Endothelial cell of umbilical vein (primary cell): ENCODE measurements at regions not wholly inside any gene's neighbourhood (a gene's known extent, or its start where the extent isn't known, plus 50 kb on each side); places are given as distances from the start of the nearest gene placed in this dataset.

Experiments
- BruUV-seq: library from RNA; stranded (reverse); fragments of 400-500 nt; replicated peaks from 2 replicates; lab custom pipeline; 2021; lab: Mats Ljungman, UMichigan
- CTCF ChIA-PET: fragments of 300-600, 350-600 bp; sonication (Branson Sonifier 250); formaldehyde crosslinking; loops from one replicate; lab custom pipeline; 2021; ENCODE audit warnings: antibody characterized with exemption, inconsistent platforms; lab: Charles Lee
- POLR2A ChIA-PET: fragments of 300-600, 350-600 bp; sonication (Branson Sonifier 250); formaldehyde crosslinking; loops from one replicate; lab custom pipeline; 2021; ENCODE audit warnings: antibody characterized with exemption, inconsistent platforms; lab: Charles Lee
- DNase-seq: peaks from one replicate; pipeline ENCODE4 v3.0.0-alpha.2; 2011; ENCODE audit warnings: low read depth, low spot score
- FAIRE-seq: peaks from 2 replicates; lab custom pipeline; 2011; peaks lifted over from hg19 to GRCh38; lab: Jason Lieb, UNC
- H2AFZ ChIP-seq: 2 replicates; pipeline ENCODE4 v1.6.0; 2012; ENCODE audit warnings: low read depth, low read length, control low read depth, inconsistent platforms
- H3K27ac ChIP-seq: 2 replicates; pipeline ENCODE4 v1.5.1; 2011; ENCODE audit warnings: low read depth, mild to moderate bottlenecking, control low read depth, low read length, moderate library complexity; ENCODE audit not compliant: insufficient read depth
- H3K27me3 ChIP-seq, 2 experiments: 2 replicates each; pipeline versions ENCODE4 v1.6.0 to v1.6.1; 2011; ENCODE audit warnings: low read length in 2 of 2, mixed read lengths in 1 of 2; ENCODE audit not compliant: control insufficient read depth in 2 of 2, insufficient read depth in 2 of 2
- H3K36me3 ChIP-seq, 2 experiments: 2 replicates in 1 of 2; 3 replicates in 1 of 2; pipeline ENCODE4 v1.5.1; 2011; ENCODE audit warnings: low read length in 2 of 2, mild to moderate bottlenecking in 1 of 2, moderate library complexity in 1 of 2; ENCODE audit not compliant: control insufficient read depth in 2 of 2, insufficient read depth in 2 of 2; ENCODE audit errors: extremely low read depth in 1 of 2
- H3K4me1 ChIP-seq: 3 replicates; pipeline ENCODE4 v1.5.1; 2011; ENCODE audit warnings: mild to moderate bottlenecking, low read length; ENCODE audit not compliant: control insufficient read depth, insufficient read depth; ENCODE audit errors: extremely low read depth
- H3K4me2 ChIP-seq: 2 replicates; pipeline ENCODE4 v1.6.1; 2011; ENCODE audit warnings: low read length, control low read depth, mixed read lengths; ENCODE audit not compliant: insufficient read depth
- H3K4me3 ChIP-seq, 3 experiments: fragments of 200-600 bp in 1 of 3; sonication (generic), shearing (Covaris generic) in 1 of 3; replicated peaks in 1 of 3; 2 replicates each; pipeline ENCODE4 v1.5.1; 2011 to 2016; ENCODE audit warnings: control low read depth in 3 of 3, low read length in 3 of 3, mild to moderate bottlenecking in 2 of 3, inconsistent platforms in 1 of 3, low read depth in 1 of 3, moderate library complexity in 1 of 3; ENCODE audit not compliant: insufficient read depth in 1 of 3
- H3K79me2 ChIP-seq: 2 replicates; pipeline ENCODE4 v1.6.0; 2012; ENCODE audit warnings: low read length, inconsistent platforms; ENCODE audit not compliant: control insufficient read depth, insufficient read depth
- H3K9ac ChIP-seq: replicated peaks from 2 replicates; pipeline ENCODE3; 2011; ENCODE audit warnings: low read length, control low read depth; ENCODE audit not compliant: insufficient read depth; ENCODE audit errors: extremely low read depth
- H3K9me1 ChIP-seq: replicated peaks from 3 replicates; pipeline ENCODE4 v1.6.0; 2011; ENCODE audit warnings: mild to moderate bottlenecking, low read length; ENCODE audit not compliant: control insufficient read depth, insufficient read depth; ENCODE audit errors: extremely low read depth
- H3K9me3 ChIP-seq: replicated peaks from 2 replicates; pipeline ENCODE4 v1.5.1; 2012; ENCODE audit warnings: low read length, inconsistent platforms; ENCODE audit not compliant: control insufficient read depth, insufficient read depth
- H4K20me1 ChIP-seq: replicated peaks from 2 replicates; pipeline ENCODE3; 2011; ENCODE audit warnings: mild to moderate bottlenecking, low read length; ENCODE audit not compliant: control insufficient read depth, insufficient read depth; ENCODE audit errors: extremely low read depth
- EZH2 ChIP-seq: IDR thresholded peaks from 2 replicates; pipeline ENCODE4 v1.6.1; 2012; ENCODE audit warnings: borderline replicate concordance, low read depth, mild to moderate bottlenecking, moderate library complexity, low read length, inconsistent platforms; ENCODE audit not compliant: severe bottlenecking
- FOS ChIP-seq: IDR thresholded peaks from 2 replicates; pipeline ENCODE4 v1.6.1; 2011; ENCODE audit warnings: mild to moderate bottlenecking, low read length, moderate library complexity, borderline replicate concordance; ENCODE audit not compliant: insufficient read depth
- GATA2 ChIP-seq: IDR thresholded peaks from 2 replicates; pipeline ENCODE4 v1.7.0; 2011; ENCODE audit warnings: low read depth, mild to moderate bottlenecking, moderate library complexity, mixed read lengths, low read length; ENCODE audit not compliant: insufficient read length, insufficient read depth
- JUN ChIP-seq: IDR thresholded peaks from 2 replicates; pipeline ENCODE4 v1.6.1; 2011; ENCODE audit warnings: borderline replicate concordance, low read depth; ENCODE audit not compliant: insufficient read length, insufficient read depth
- MYC ChIP-seq: IDR thresholded peaks from one replicate; pipeline ENCODE4 v1.6.1; 2011; ENCODE audit warnings: mild to moderate bottlenecking, low read depth, low read length
- POLR2A ChIP-seq: IDR thresholded peaks from 2 replicates; pipeline ENCODE4 v1.6.1; 2012; ENCODE audit warnings: low read depth, mild to moderate bottlenecking, control low read depth, low read length
- POLR2AphosphoS5 ChIP-seq: IDR thresholded peaks from 2 replicates; pipeline ENCODE4 v1.6.1; 2012; ENCODE audit warnings: low read depth, mild to moderate bottlenecking, control low read depth, low read length, moderate library complexity; ENCODE audit not compliant: insufficient read depth
- dilution Hi-C: fragments of 300-500 bp; cut with MboI; formaldehyde crosslinking; loops from one replicate; pipeline ENCODE4 v1.15.0; 2019; ENCODE audit warnings: low sequenced_read_pairs; ENCODE audit not compliant: extremely low pct_ligation_motif_present
- intact Hi-C: fragments of 100-400 bp; cut with micrococcal nuclease; formaldehyde crosslinking; loops from one replicate; pipeline ENCODE4 v1.10.0; 2022
- TF ChIP-seq, protein P1 (sequence below): IDR thresholded peaks from 2 replicates; pipeline ENCODE4 v1.6.1; 2011; ENCODE audit not compliant: insufficient read depth, insufficient read length
- TF ChIP-seq, protein P2 (sequence below), 2 donors: IDR thresholded peaks; 1 replicate in 1 of 2; 2 replicates in 1 of 2; pipeline ENCODE4 v1.5.1; 2011; ENCODE audit warnings: low read length in 2 of 2, mild to moderate bottlenecking in 2 of 2, moderate library complexity in 2 of 2, control low read depth in 1 of 2, inconsistent platforms in 1 of 2, low read depth in 1 of 2; ENCODE audit not compliant: insufficient read depth in 1 of 2; ENCODE audit errors: extremely low read depth in 1 of 2

DNA sequence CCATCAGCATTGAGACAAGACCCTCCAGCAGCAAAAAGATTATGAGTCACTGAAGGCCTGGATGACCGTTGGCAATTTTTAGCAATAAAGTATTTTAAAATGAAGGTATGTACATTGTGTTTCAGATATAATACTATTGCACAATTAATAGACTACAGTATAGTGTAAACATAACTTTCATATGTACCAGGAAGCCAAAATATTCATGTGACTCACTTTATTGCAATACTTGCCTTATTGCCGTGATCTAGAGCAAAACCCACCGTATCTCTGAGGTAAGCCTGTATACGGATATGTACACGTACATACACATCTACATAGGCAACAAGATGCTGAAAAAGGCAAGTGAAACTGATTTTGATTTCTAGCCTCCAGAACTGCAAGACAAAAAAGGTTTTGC lies 103.3 kb downstream of the EDNRB start:
- BruUV-seq = no TSS peak
- H3K4me3 ChIP-seq = no peak overlapping the region
- no peaks in the 10 kb centered on the region for H3K79me2 ChIP-seq
- DNase-seq (no peak), FAIRE-seq (no peak)
- H3K4me2 ChIP-seq = no peak overlapping the region
- no peaks in the 10 kb centered on the region for H3K36me3 ChIP-seq
- TF ChIP-seq, protein P1, sequence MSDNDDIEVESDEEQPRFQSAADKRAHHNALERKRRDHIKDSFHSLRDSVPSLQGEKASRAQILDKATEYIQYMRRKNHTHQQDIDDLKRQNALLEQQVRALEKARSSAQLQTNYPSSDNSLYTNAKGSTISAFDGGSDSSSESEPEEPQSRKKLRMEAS = no peak
- TF ChIP-seq, protein P2, sequence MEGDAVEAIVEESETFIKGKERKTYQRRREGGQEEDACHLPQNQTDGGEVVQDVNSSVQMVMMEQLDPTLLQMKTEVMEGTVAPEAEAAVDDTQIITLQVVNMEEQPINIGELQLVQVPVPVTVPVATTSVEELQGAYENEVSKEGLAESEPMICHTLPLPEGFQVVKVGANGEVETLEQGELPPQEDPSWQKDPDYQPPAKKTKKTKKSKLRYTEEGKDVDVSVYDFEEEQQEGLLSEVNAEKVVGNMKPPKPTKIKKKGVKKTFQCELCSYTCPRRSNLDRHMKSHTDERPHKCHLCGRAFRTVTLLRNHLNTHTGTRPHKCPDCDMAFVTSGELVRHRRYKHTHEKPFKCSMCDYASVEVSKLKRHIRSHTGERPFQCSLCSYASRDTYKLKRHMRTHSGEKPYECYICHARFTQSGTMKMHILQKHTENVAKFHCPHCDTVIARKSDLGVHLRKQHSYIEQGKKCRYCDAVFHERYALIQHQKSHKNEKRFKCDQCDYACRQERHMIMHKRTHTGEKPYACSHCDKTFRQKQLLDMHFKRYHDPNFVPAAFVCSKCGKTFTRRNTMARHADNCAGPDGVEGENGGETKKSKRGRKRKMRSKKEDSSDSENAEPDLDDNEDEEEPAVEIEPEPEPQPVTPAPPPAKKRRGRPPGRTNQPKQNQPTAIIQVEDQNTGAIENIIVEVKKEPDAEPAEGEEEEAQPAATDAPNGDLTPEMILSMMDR (IDR thresholded peaks at IDR 0.05; ENCODE audit: extremely low read depth in 1 of 2, insufficient read depth in 1 of 2, low read depth in 1 of 2, low read length in 2 of 2) = no peak
- TF ChIP-seq POLR2A (no peak), FOS (no peak), GATA2 (no peak), MYC (no peak), JUN (no peak), POLR2AphosphoS5 (no peak), EZH2 (no peak)
- no peaks in the 10 kb centered on the region for H3K9me1 ChIP-seq
- peaks cover 4 to 7% of the 10 kb centered on the region in 2 experiments for H3K27me3 ChIP-seq
- no peak overlapping the region for H3K27ac ChIP-seq
- CTCF ChIA-PET = no interaction called here
- no peaks in the 10 kb centered on the region for H3K9me3 ChIP-seq
- POLR2A ChIA-PET = no interaction called here
- no peak overlapping the region for H2AFZ ChIP-seq
- intact Hi-C loops = no loop called here
- H3K9ac ChIP-seq = no peak overlapping the region
- H4K20me1 ChIP-seq = no peaks in the 10 kb centered on the region
- dilution Hi-C loops = no loop called here
- no peaks in the 10 kb centered on the region for H3K4me1 ChIP-seq
